K562 (cell line): ENCODE measurements at regions not wholly inside any gene's neighbourhood (a gene's known extent, or its start where the extent isn't known, plus 50 kb on each side); places are given as distances from the start of the nearest gene placed in this dataset.

Source experiments
- ATAC-seq: fragments of 200-7000 bp; cut with Tn5 transposase; 3 replicates; pipeline ENCODE4 v1.9.1; 2020; ENCODE audit warnings: moderate library complexity
- BruUV-seq: library from RNA; stranded (reverse); fragments of 400-500 nt; replicated peaks from 2 replicates; lab custom pipeline; 2021; lab: Mats Ljungman, UMichigan
- CTCF ChIA-PET: fragments of 300-600 bp; formaldehyde crosslinking; extraction: SDS; loops from one replicate; lab custom pipeline; 2021; ENCODE audit warnings: low intra/inter-chr PET ratio; lab: Yijun Ruan, JAX
- POLR2A ChIA-PET: fragments of 300-600, 350-650 bp; sonication (Branson Sonifier 250); formaldehyde crosslinking; extraction: SDS; loops from one replicate; lab custom pipeline; 2021; ENCODE audit warnings: antibody characterized with exemption, inconsistent platforms; lab: Yijun Ruan, JAX
- DNase-seq, 4 experiments: peaks; one replicate each; pipeline versions ENCODE4 v3.0.0 to v3.0.0-alpha.2; 2011 to 2018; ENCODE audit warnings: low spot score in 3 of 4, mixed read lengths in 3 of 4; ENCODE audit errors: extremely low read depth in 1 of 4
- FAIRE-seq: peaks from 2 replicates; lab custom pipeline; 2011; peaks lifted over from hg19 to GRCh38; lab: Jason Lieb, UNC
- H2AFZ ChIP-seq: 2 replicates; pipeline ENCODE4 v1.6.0; 2011; ENCODE audit warnings: low read depth, low read length, control low read depth, inconsistent platforms
- H3K27ac ChIP-seq: fragments of 200-600 bp; 3 replicates; pipeline ENCODE4 v1.8.0; 2011; ENCODE audit warnings: low read depth, mild to moderate bottlenecking, control low read depth, inconsistent platforms, low read length, moderate library complexity, mixed read lengths; ENCODE audit errors: extremely low read depth
- H3K27me3 ChIP-seq, 2 experiments: fragments of 300-600 bp in 1 of 2; 2 replicates in 1 of 2; 3 replicates in 1 of 2; pipeline versions ENCODE4 v1.6.0 to v1.8.0; 2011; ENCODE audit warnings: inconsistent platforms in 2 of 2, low read length in 2 of 2, mild to moderate bottlenecking in 1 of 2, mixed read lengths in 1 of 2, moderate library complexity in 1 of 2; ENCODE audit not compliant: control insufficient read depth in 2 of 2, insufficient read depth in 2 of 2
- H3K36me3 ChIP-seq: fragments of 300-600 bp; 3 replicates; pipeline ENCODE4 v1.8.0; 2011; ENCODE audit warnings: mild to moderate bottlenecking, low read length, inconsistent platforms; ENCODE audit not compliant: control insufficient read depth, insufficient read depth
- H3K4me1 ChIP-seq, 2 experiments: fragments of 200-600 bp in 1 of 2; replicated peaks in 1 of 2; 2 replicates in 1 of 2; 3 replicates in 1 of 2; pipeline versions ENCODE4 v1.5.1 to v1.8.0; 2011; ENCODE audit warnings: inconsistent platforms in 2 of 2, low read length in 2 of 2, mild to moderate bottlenecking in 1 of 2, mixed read lengths in 1 of 2, moderate library complexity in 1 of 2; ENCODE audit not compliant: control insufficient read depth in 2 of 2, insufficient read depth in 2 of 2
- H3K4me2 ChIP-seq: 2 replicates; pipeline ENCODE4 v1.6.1; 2011; ENCODE audit warnings: low read length, control low read depth, inconsistent platforms, mixed read lengths; ENCODE audit not compliant: insufficient read depth
- H3K4me3 ChIP-seq: fragments of 200-600 bp; sonication (generic), shearing (Covaris generic); 2 replicates; pipeline ENCODE4 v1.5.1; 2016; ENCODE audit warnings: control low read depth, inconsistent platforms
- H3K79me2 ChIP-seq: fragments of 200-600 bp; 3 replicates; pipeline ENCODE4 v1.8.0; 2011; ENCODE audit warnings: low read length, inconsistent platforms; ENCODE audit not compliant: control insufficient read depth, insufficient read depth
- H3K9ac ChIP-seq, 2 experiments: 2 replicates each; pipeline versions ENCODE4 v1.6.0 to v1.6.1; 2011; ENCODE audit warnings: low read depth in 2 of 2, low read length in 2 of 2, control low read depth in 1 of 2, inconsistent platforms in 1 of 2, mild to moderate bottlenecking in 1 of 2, mixed read lengths in 1 of 2; ENCODE audit not compliant: insufficient read depth in 1 of 2
- H3K9me1 ChIP-seq: one replicate; pipeline ENCODE4 v1.6.0; 2011; ENCODE audit warnings: inconsistent platforms, mild to moderate bottlenecking, low read length, moderate library complexity; ENCODE audit not compliant: control insufficient read depth, insufficient read depth
- H3K9me3 ChIP-seq: replicated peaks from 2 replicates; pipeline ENCODE4 v1.5.1; 2011; ENCODE audit warnings: low read depth, low read length, inconsistent platforms; ENCODE audit not compliant: control insufficient read depth, insufficient read depth
- H4K20me1 ChIP-seq: replicated peaks from 2 replicates; pipeline ENCODE4 v1.6.1; 2011; ENCODE audit warnings: low read length, inconsistent platforms, mixed read lengths; ENCODE audit not compliant: control insufficient read depth, insufficient read depth
- E2F6 ChIP-seq, 2 experiments: IDR thresholded peaks; 2 replicates each; pipeline ENCODE4 v1.6.1; 2011; ENCODE audit warnings: borderline replicate concordance in 1 of 2, control low read depth in 1 of 2, low read depth in 1 of 2, low read length in 1 of 2, mild to moderate bottlenecking in 1 of 2, mixed read lengths in 1 of 2, moderate library complexity in 1 of 2; ENCODE audit not compliant: insufficient read depth in 1 of 2, insufficient read length in 1 of 2, poor library complexity in 1 of 2, severe bottlenecking in 1 of 2; ENCODE audit errors: extremely low read depth in 1 of 2
- FOXM1 ChIP-seq, 2 experiments: fragments of 450-650 bp in 1 of 2; sonication (generic) in 1 of 2; formaldehyde crosslinking in 1 of 2; IDR thresholded peaks; 2 replicates each; pipeline versions ENCODE4 v1.6.1 to v1.9.0; 2017 to 2022; ENCODE audit warnings: low read depth in 2 of 2, mild to moderate bottlenecking in 2 of 2, missing genetic modification reagents in 1 of 2, moderate library complexity in 1 of 2
- NFYB ChIP-seq: IDR thresholded peaks from 2 replicates; pipeline ENCODE4 v1.6.1; 2011; ENCODE audit warnings: mild to moderate bottlenecking, moderate library complexity; ENCODE audit not compliant: insufficient read length; ENCODE audit errors: extremely low read depth
- PHB2 ChIP-seq: fragments of 450-650 bp; IDR thresholded peaks from 2 replicates; pipeline ENCODE4 v1.6.1; 2017; ENCODE audit warnings: low read depth
- PURB ChIP-seq: sonication (generic); formaldehyde crosslinking; IDR thresholded peaks from 2 replicates; pipeline ENCODE4 v1.9.0; 2021; ENCODE audit warnings: low read depth, mild to moderate bottlenecking, missing genetic modification reagents
- TAF15 ChIP-seq: fragments of 200-400 bp; formaldehyde crosslinking; IDR thresholded peaks from 2 replicates; pipeline ENCODE4 v1.6.1; 2017; ENCODE audit warnings: mild to moderate bottlenecking, low read depth, low read length, moderate library complexity
- ZNF263 ChIP-seq: sonication (generic); formaldehyde crosslinking; IDR thresholded peaks from 2 replicates; pipeline ENCODE4 v1.8.0; 2022; ENCODE audit warnings: mild to moderate bottlenecking, missing genetic modification reagents, borderline replicate concordance
- ZNF644 ChIP-seq: fragments of 200-800 bp; sonication (Bioruptor generic); IDR thresholded peaks from 2 replicates; pipeline ENCODE4 v1.6.1; 2016; ENCODE audit warnings: low read depth, missing genetic modification characterization, missing compliant biosample characterization
- ZNF696 ChIP-seq: fragments of 250-450 bp; sonication (Bioruptor Pico); conservative IDR thresholded peaks from 2 replicates; pipeline ENCODE4 v1.4.0; 2020; ENCODE audit warnings: mild to moderate bottlenecking, moderate library complexity
- WGBS: fragments of 100-300 bp; shearing (Covaris generic); methylation state at CpG from one replicate; pipeline ENCODE4 v1.1.6; 2016; ENCODE audit warnings: low coverage, mixed read lengths; ENCODE audit not compliant: insufficient coverage; ENCODE audit errors: missing lambda C conversion rate; 5-methylcytosine and 5-hydroxymethylcytosine counted together
- in situ Hi-C: fragments of 300-500 bp; cut with MboI; formaldehyde crosslinking; loops from 4 replicates; pipeline ENCODE4 v1.15.0; 2018; ENCODE audit warnings: inconsistent platforms, mixed read lengths
- intact Hi-C: fragments of 100-400 bp; cut with micrococcal nuclease; formaldehyde crosslinking; loops from 2 replicates; pipeline ENCODE4 v1.14.2; 2022

GRCh38 chr12:22828066-22828465 is 203.1 kb downstream of the ETNK1 start:
- Histone ChIP-seq H3K4me1 (no peaks in the 10 kb centered on the region), H3K27ac (no peak overlapping the region), H2AFZ (no peak overlapping the region), H3K27me3 (no peaks in the 10 kb centered on the region), H3K36me3 (no peaks in the 10 kb centered on the region), H3K9ac (no peak overlapping the region), H3K9me3 (no peaks in the 10 kb centered on the region), H4K20me1 (no peaks in the 10 kb centered on the region)
- DNase-seq (no peak), FAIRE-seq (no peak), ATAC-seq (no peak)
- 0% methylated on average over 3 of the region's 3 CpGs for WGBS
- in situ Hi-C loops (no loop called here), intact Hi-C loops (no loop called here)
- CTCF ChIA-PET, result no interaction called here
- no peak for TF ChIP-seq ZNF696 (CRISPR knock-in tag)
- no peak for TF ChIP-seq TAF15
- no peak for TF ChIP-seq FOXM1 (IDR thresholded peaks at IDR 0.05; ENCODE audit: low read depth)
- TF ChIP-seq FOXM1 (CRISPR knock-in tag; IDR thresholded peaks at IDR 0.05; ENCODE audit: low read depth), result no peak
- no peak for TF ChIP-seq ZNF644 (tag)
- TF ChIP-seq NFYB, result no peak
- no peak for TF ChIP-seq ZNF263 (CRISPR knock-in tag)
- TF ChIP-seq PURB (CRISPR knock-in tag), result no peak
- TF ChIP-seq E2F6 (IDR thresholded peaks at IDR 0.05; ENCODE audit: borderline replicate concordance in 1 of 2, extremely low read depth in 1 of 2, insufficient read depth in 1 of 2, insufficient read length in 1 of 2, low read depth in 1 of 2, low read length in 1 of 2, poor library complexity in 1 of 2, severe bottlenecking in 1 of 2), result no peak
- TF ChIP-seq PHB2, result no peak
- TF ChIP-seq, all 486 proteins: peak for 0
- no peak overlapping the region for H3K4me2 ChIP-seq
- BruUV-seq, result no TSS peak
- H3K4me3 ChIP-seq, result no peak overlapping the region
- no peaks in the 10 kb centered on the region for H3K9me1 ChIP-seq
- POLR2A ChIA-PET, result interaction anchor here (0.7 kb wide), 1 partner anchor 86 kb away, joined by 3 read pairs; no protein-coding TSS in a partner anchor
- no peaks in the 10 kb centered on the region for H3K79me2 ChIP-seq
